GM18508 (cell line): ENCODE measurements at regions not wholly inside any gene's neighbourhood (a gene's known extent, or its start where the extent isn't known, plus 50 kb on each side); places are given as distances from the start of the nearest gene placed in this dataset.

ENCODE experiments used
- ATAC-seq: cut with Tn5 transposase; IDR thresholded peaks from one replicate; pipeline ENCODE4 v1.9.1; 2021; ENCODE audit warnings: moderate number of reproducible peaks; ENCODE audit not compliant: insufficient read depth, unreplicated experiment

GRCh38 chr21:35102488-35103371 is 53.6 kb upstream of the RUNX1 start:
- ATAC-seq: no peak

- ATAC-seq: no peak
These were observed 51.3 kb upstream of the RUNX1 start for GRCh38 chr21:35100349-35100811.

- ATAC-seq: no peak
These were observed 50.2 kb upstream of the RUNX1 start for GRCh38 chr21:35099310-35099709.
